ENCODE measurements at regions not wholly inside any gene's neighbourhood (a gene's known extent, or its start where the extent isn't known, plus 50 kb on each side); places are given as distances from the start of the nearest gene placed in this dataset.

GRCh38 chr4:140281828-140282552 is 91.5 kb upstream of the SCOC start:
- no peak for DNase-seq

- DNase-seq = no peak
Observed at GRCh38 chr4:140277576-140277975, 95.9 kb upstream of the SCOC start.

- DNase-seq = no peak
Observed at GRCh38 chr4:140271553-140271952, 101.9 kb upstream of the SCOC start.

GRCh38 chr4:140269369-140269768 is 104.1 kb upstream of the SCOC start:
- no peak for DNase-seq

- DNase-seq = no peak
Observed at GRCh38 chr4:140268186-140268841, 105.1 kb upstream of the SCOC start.

GRCh38 chr4:140267576-140267975 is 105.9 kb upstream of the SCOC start:
- peak; percentile 38 for DNase-seq

- no peak for DNase-seq
Observed at GRCh38 chr4:140266958-140267568, 106.4 kb upstream of the SCOC start.

- DNase-seq = no peak
Observed at GRCh38 chr4:140260227-140260626, 106.2 kb upstream of the MAML3 start.

GRCh38 chr4:140258476-140258875 is 104.5 kb upstream of the MAML3 start:
- DNase-seq = no peak

GRCh38 chr4:140257461-140258305 is 103.7 kb upstream of the MAML3 start:
- no peak for DNase-seq

GRCh38 chr4:140256941-140257340 is 103.0 kb upstream of the MAML3 start:
- DNase-seq = no peak

- no peak for DNase-seq
Observed at GRCh38 chr4:140256335-140256734, 102.4 kb upstream of the MAML3 start.

- DNase-seq = no peak
Observed at GRCh38 chr4:140255927-140256326, 101.9 kb upstream of the MAML3 start.

GRCh38 chr4:140255467-140255866 is 101.5 kb upstream of the MAML3 start:
- DNase-seq = no peak

GRCh38 chr4:140254651-140255299 is 100.8 kb upstream of the MAML3 start:
- DNase-seq = no peak

- DNase-seq = no peak
Observed at GRCh38 chr4:140253556-140254027, 99.6 kb upstream of the MAML3 start.

- DNase-seq = peak; percentile 83
Observed at GRCh38 chr4:140252742-140253555, 99.0 kb upstream of the MAML3 start.

- no peak for DNase-seq
Observed at GRCh38 chr4:140252141-140252741, 98.3 kb upstream of the MAML3 start.

- no peak for DNase-seq
Observed at GRCh38 chr4:140251571-140251970, 97.6 kb upstream of the MAML3 start.

- no peak for DNase-seq
Observed at GRCh38 chr4:140250989-140251552, 97.1 kb upstream of the MAML3 start.
